CD8-positive, alpha-beta memory T cell (primary cell): ENCODE measurements at regions not wholly inside any gene's neighbourhood (a gene's known extent, or its start where the extent isn't known, plus 50 kb on each side); places are given as distances from the start of the nearest gene placed in this dataset.

Experiments used
- CTCF ChIA-PET: fragments of 350-600 bp; sonication (Branson Sonifier 250); formaldehyde crosslinking; loops from one replicate; lab custom pipeline; 2021; ENCODE audit warnings: antibody characterized with exemption; lab: Charles Lee
- POLR2A ChIA-PET: fragments of 350-600 bp; sonication (Branson Sonifier 250); formaldehyde crosslinking; loops from one replicate; lab custom pipeline; 2021; ENCODE audit warnings: antibody characterized with exemption; lab: Charles Lee
- DNase-seq, 5 donors: peaks; one replicate each; pipeline versions ENCODE4 v3.0.0 to v3.0.0-alpha.2; 2020 to 2022; ENCODE audit warnings: mixed read lengths in 1 of 5
- H3K27ac ChIP-seq: one replicate; pipeline ENCODE4 v1.7.0; 2013; ENCODE audit warnings: low read depth, mild to moderate bottlenecking, low read length, moderate library complexity
- H3K27me3 ChIP-seq: 2 replicates; pipeline ENCODE4 v1.7.0; 2013; ENCODE audit warnings: low read length, mild to moderate bottlenecking; ENCODE audit not compliant: insufficient read depth, poor library complexity, severe bottlenecking
- H3K36me3 ChIP-seq: 2 replicates; pipeline ENCODE4 v1.7.0; 2013; ENCODE audit warnings: mild to moderate bottlenecking, low read length, moderate library complexity; ENCODE audit not compliant: insufficient read depth
- H3K4me1 ChIP-seq: 2 replicates; pipeline ENCODE4 v1.7.0; 2013; ENCODE audit warnings: mild to moderate bottlenecking, low read length, moderate library complexity; ENCODE audit not compliant: insufficient read depth
- H3K4me3 ChIP-seq: 2 replicates; pipeline ENCODE4 v1.7.0; 2013; ENCODE audit warnings: mild to moderate bottlenecking, low read length
- H3K9me3 ChIP-seq: 2 replicates; pipeline ENCODE4 v1.7.0; 2013; ENCODE audit warnings: mild to moderate bottlenecking, low read length
- H3K27ac Mint-ChIP-seq, 8 donors: one replicate each; pipeline ENCODE4 v1.8.0; 2020 to 2021; ENCODE audit warnings: mixed read lengths in 8 of 8, mild to moderate bottlenecking in 6 of 8, inconsistent platforms in 3 of 8, moderate library complexity in 3 of 8
- H3K27me3 Mint-ChIP-seq, 2 donors: one replicate each; pipeline ENCODE4 v1.8.0; 2020 to 2021; ENCODE audit warnings: mixed read lengths in 2 of 2, mild to moderate bottlenecking in 1 of 2, moderate library complexity in 1 of 2
- H3K36me3 Mint-ChIP-seq, 3 donors: one replicate each; pipeline ENCODE4 v1.8.0; 2020 to 2021; ENCODE audit warnings: mixed read lengths in 3 of 3, inconsistent platforms in 1 of 3, mild to moderate bottlenecking in 1 of 3
- H3K4me1 Mint-ChIP-seq, 3 donors: one replicate each; pipeline ENCODE4 v1.8.0; 2020 to 2021; ENCODE audit warnings: mixed read lengths in 3 of 3, inconsistent platforms in 1 of 3, mild to moderate bottlenecking in 1 of 3
- H3K4me3 Mint-ChIP-seq, 7 donors: one replicate each; pipeline ENCODE4 v1.8.0; 2020 to 2021; ENCODE audit warnings: mixed read lengths in 7 of 7, mild to moderate bottlenecking in 6 of 7, moderate library complexity in 4 of 7, inconsistent platforms in 2 of 7
- H3K9me3 Mint-ChIP-seq, 5 donors: one replicate each; pipeline ENCODE4 v1.8.0; 2020 to 2022; ENCODE audit warnings: mixed read lengths in 5 of 5, mild to moderate bottlenecking in 3 of 5, moderate library complexity in 2 of 5, inconsistent platforms in 1 of 5

DNA sequence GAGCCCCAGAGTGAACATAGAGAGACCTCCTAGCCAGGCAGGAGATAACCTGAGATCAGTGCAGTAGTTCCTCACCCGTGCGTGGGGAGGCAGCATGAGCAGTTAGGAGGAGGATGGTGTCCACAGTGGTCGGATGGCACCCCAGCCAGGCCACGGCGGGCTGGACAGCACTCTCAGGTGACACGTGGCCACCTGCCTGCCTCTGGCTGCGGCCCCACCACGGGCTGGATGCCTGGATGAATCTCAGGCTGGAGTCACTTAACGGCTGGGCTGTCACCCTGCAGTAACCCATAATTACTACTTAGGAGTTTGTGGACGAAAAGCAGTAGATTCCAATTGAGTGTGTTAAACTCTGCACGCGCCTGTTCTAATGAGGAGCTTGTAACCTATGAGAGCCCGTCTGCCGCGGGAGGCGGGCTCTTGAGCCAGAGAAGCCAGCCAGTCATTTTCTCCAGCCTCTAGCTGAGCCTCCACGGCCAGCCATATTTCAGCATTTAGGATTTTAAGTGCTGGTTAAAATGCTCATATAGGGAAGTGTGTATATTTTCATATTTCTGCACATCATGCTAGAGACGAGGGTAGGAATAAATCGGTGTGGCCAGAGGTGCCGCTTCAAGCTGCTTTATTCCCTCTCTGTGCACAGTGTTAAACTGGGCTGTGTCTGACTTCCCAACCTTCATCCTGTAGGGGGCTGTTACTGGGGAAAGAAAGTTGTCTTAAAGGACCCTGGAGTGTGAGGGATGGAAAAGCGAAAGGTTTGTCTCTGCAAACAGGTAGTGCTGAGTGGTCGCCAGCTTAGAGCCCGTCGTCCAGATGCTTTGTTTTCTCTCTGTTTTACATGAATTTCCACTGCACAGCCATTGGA, 144.0 kb downstream of the GLI2 start:
- Histone ChIP-seq H3K4me1 (no peaks in the 10 kb centered on the region), H3K27me3 (no peaks in the 10 kb centered on the region), H3K9me3 (no peaks in the 10 kb centered on the region), H3K36me3 (no peaks in the 10 kb centered on the region), H3K4me3 (no peak overlapping the region), H3K27ac (no peak overlapping the region)
- H3K36me3 Mint-ChIP-seq = no peaks in the 10 kb centered on the region
- no peak for DNase-seq
- H3K4me1 Mint-ChIP-seq = no peaks in the 10 kb centered on the region
- H3K27me3 Mint-ChIP-seq = peaks cover 0 to 5% of the 10 kb centered on the region in 2 donors
- no peak overlapping the region for H3K4me3 Mint-ChIP-seq
- ChIA-PET CTCF (interaction anchor here (1.8 kb wide), 1 partner anchor 9 kb away, joined by 4 read pairs; no protein-coding TSS in a partner anchor), POLR2A (no interaction called here)
- no peaks in the 10 kb centered on the region for H3K9me3 Mint-ChIP-seq
- H3K27ac Mint-ChIP-seq = no peak overlapping the region

DNA sequence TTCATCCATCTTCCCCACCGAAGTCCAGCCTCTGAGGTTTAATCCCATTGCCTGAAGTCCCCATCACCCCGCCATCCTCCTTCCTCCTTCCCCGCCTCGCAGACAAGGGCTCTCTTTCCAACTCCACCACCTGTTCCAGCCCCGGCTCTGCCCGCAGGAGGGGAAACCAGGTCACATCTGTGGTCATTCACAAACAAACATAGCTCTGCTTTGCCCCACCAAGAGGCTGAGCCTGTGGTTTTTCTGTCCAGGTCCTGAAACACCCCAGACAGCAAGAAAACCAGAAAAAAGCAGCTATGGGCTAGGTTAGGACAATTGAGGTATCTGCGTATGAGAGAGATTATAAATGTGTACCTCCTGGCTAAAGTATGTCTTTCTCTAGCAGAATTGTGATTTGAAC, 144.7 kb downstream of the GLI2 start:
- Mint-ChIP-seq H3K27ac (no peak overlapping the region), H3K27me3 (peaks cover 3 to 9% of the 10 kb centered on the region in 2 donors), H3K4me1 (no peaks in the 10 kb centered on the region), H3K9me3 (no peaks in the 10 kb centered on the region), H3K4me3 (no peak overlapping the region), H3K36me3 (no peaks in the 10 kb centered on the region)
- Histone ChIP-seq H3K27ac (no peak overlapping the region), H3K9me3 (no peaks in the 10 kb centered on the region), H3K27me3 (no peaks in the 10 kb centered on the region), H3K4me1 (no peaks in the 10 kb centered on the region), H3K36me3 (no peaks in the 10 kb centered on the region), H3K4me3 (no peak overlapping the region)
- CTCF ChIA-PET = interaction anchor here (1.8 kb wide), 1 partner anchor 10 kb away, joined by 4 read pairs; no protein-coding TSS in a partner anchor
- POLR2A ChIA-PET = no interaction called here
- no peak for DNase-seq

DNA sequence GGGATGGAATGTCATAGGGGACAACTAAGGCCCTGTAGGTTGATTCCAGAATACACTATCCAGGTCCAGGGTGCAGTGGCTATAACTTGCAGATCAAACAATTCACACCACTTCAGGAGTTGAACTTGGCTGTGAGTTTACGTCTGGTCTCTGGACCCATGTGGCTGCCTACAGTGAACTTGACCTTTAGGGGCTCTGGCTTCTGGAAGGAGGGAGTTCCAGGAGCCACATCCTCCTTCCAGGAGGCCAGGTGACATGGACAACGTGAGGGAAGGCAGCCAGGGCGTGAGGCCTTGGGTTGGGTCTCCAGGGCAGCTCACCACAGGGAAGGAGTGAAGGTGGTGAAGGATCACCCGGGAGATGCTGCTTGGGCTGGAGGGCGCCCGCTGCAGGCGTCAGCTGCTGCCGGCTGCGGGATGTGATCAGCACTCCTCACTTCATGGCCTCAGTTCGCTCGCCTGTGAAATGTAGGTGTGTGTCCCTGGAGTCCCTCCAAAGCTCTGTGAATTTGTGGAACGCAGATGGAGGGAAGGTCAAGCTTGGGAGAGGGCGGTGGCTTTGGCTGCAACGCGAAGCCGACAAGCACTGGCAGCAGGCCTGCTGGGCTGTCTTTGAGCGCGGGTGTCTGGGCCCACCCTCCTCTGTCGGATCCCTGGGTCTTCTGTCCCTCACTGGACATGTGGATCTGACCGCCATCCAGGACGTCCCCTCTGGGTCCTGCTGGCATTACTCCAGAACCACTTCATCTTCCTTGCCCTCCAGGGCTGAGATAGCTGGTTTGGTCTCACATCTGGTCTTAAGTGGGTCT, 146.5 kb downstream of the GLI2 start:
- Mint-ChIP-seq H3K27me3 (peaks cover 3 to 9% of the 10 kb centered on the region in 2 donors), H3K9me3 (no peaks in the 10 kb centered on the region), H3K36me3 (no peaks in the 10 kb centered on the region), H3K4me1 (no peaks in the 10 kb centered on the region), H3K4me3 (no peak overlapping the region), H3K27ac (no peak overlapping the region)
- Histone ChIP-seq H3K36me3 (no peaks in the 10 kb centered on the region), H3K27me3 (no peaks in the 10 kb centered on the region), H3K4me3 (no peak overlapping the region), H3K4me1 (no peaks in the 10 kb centered on the region), H3K27ac (no peak overlapping the region), H3K9me3 (no peaks in the 10 kb centered on the region)
- CTCF ChIA-PET = no interaction called here
- POLR2A ChIA-PET = no interaction called here
- DNase-seq = peak in 1 of 5 donors; percentile 29

DNA sequence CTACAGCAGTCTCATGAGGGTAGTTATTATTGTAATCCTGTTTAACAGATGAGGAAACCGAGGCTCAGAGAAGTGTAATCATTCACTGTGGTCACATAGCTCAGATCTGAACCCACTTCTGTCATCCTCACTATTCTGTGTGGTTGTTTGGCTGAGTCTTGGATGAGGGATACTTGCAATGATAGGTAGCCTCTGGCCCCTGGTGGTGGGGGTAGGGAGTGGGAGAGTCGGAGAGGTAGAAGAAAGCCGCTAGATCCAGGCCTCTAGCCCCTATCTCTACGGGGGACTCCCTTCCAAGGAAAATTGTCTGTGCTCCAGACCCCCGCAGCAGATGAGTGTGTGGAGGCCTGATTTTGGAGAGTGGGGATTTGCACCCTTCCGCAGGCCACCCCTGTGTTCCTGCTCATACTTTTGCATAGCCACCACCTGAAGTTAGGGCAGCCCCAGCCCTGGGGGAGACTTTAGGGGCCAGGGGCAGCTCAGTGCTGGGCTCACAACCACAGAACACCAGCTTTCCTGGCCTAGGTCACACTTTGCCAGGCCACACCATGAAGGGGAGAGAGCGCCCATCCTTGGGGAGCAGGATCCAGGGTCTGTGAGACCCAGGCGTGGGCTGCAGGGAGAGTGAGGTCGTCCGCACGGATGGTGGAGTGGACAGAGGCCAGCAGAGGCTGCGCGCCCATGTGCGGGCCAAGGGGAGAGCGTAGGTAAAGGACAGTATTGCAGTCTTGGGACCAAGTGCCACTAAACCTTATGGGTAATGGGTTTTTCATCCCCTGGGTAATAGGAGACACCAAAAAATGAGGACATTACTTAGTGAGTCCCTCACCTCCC, 148.2 kb downstream of the GLI2 start:
- H3K36me3 Mint-ChIP-seq = no peaks in the 10 kb centered on the region
- CTCF ChIA-PET = no interaction called here
- no peaks in the 10 kb centered on the region for H3K4me1 ChIP-seq
- no peaks in the 10 kb centered on the region for H3K36me3 ChIP-seq
- no peaks in the 10 kb centered on the region for H3K4me1 Mint-ChIP-seq
- no peaks in the 10 kb centered on the region for H3K9me3 Mint-ChIP-seq
- no peak overlapping the region for H3K27ac Mint-ChIP-seq
- H3K4me3 Mint-ChIP-seq = peak overlapping the region in 1 of 7 donors; percentile 75
- POLR2A ChIA-PET = no interaction called here
- peaks cover 3 to 9% of the 10 kb centered on the region in 2 donors for H3K27me3 Mint-ChIP-seq
- DNase-seq = peak in 1 of 5 donors; percentile 42
- no peak overlapping the region for H3K27ac ChIP-seq
- H3K9me3 ChIP-seq = no peaks in the 10 kb centered on the region
- H3K4me3 ChIP-seq = no peak overlapping the region
- no peaks in the 10 kb centered on the region for H3K27me3 ChIP-seq

DNA sequence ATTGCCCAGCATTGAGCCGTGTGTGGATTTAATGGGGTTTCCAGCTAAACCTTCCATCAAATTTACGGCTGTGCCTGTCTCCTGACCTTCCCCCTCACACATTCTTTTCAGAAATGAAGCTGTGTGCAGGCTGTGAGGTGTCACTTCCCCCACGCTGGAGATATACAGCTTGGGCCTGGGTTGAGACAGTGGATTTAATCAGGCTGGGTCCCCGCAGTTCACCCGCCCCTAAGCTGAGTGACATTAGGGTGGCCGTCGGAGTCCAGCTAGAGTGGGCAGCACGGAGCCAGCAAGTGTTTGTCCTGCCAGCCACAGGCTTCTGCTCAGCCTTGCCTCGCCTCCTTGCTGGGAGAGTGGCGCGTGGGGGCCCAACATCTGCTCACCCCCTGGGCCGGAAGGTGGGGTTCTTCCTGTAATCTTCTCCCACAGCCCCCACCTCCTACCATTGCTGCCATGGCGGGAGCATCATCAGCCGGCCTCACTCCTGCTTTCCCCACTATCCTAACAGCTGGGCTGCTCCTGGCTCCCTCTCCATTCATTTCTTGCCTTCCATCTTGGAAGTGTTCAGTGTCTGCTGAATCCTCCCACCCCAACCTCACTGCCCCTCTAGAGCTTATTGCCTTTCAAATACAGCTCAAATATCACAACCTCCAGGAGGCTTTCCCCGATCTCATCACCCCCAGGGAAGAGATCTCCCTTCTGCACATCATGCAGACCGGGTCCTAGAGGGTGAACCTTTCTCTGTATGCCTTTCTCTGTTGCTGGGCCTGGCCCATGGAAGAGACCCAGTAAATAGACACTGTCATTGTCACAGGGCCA, 149.0 kb downstream of the GLI2 start:
- DNase-seq = peak in 1 of 5 donors; percentile 37
- H3K27me3 ChIP-seq = no peaks in the 10 kb centered on the region
- Mint-ChIP-seq H3K4me1 (no peaks in the 10 kb centered on the region), H3K9me3 (no peaks in the 10 kb centered on the region), H3K27ac (no peak overlapping the region), H3K27me3 (peaks cover 3 to 9% of the 10 kb centered on the region in 2 donors), H3K4me3 (no peak overlapping the region), H3K36me3 (no peaks in the 10 kb centered on the region)
- no peaks in the 10 kb centered on the region for H3K36me3 ChIP-seq
- ChIA-PET CTCF (no interaction called here), POLR2A (no interaction called here)
- H3K4me1 ChIP-seq = no peaks in the 10 kb centered on the region
- no peak overlapping the region for H3K4me3 ChIP-seq
- H3K9me3 ChIP-seq = no peaks in the 10 kb centered on the region
- H3K27ac ChIP-seq = no peak overlapping the region

DNA sequence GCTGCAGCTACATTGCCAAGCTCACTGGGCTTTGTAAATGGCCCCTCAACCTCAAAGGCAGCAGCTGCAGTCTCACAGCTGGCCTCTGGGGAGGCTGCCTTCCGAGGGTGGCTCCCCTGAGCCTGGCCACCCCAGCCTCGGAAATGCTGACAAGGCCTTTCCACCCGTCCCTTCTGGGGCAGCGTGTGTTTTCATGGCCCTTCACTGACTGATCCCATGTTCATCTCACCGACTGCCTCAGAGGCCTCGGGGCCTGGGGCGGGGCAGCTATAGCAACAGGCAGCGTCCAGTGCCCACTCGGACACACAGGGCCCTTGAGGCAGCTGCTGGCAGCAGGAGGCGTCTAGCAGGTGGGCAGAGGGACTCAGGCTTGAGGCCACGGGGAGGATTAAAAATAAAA, 149.7 kb downstream of the GLI2 start:
- Histone ChIP-seq H3K9me3 (no peaks in the 10 kb centered on the region), H3K27me3 (no peaks in the 10 kb centered on the region), H3K4me1 (no peaks in the 10 kb centered on the region), H3K27ac (no peak overlapping the region), H3K36me3 (no peaks in the 10 kb centered on the region), H3K4me3 (no peak overlapping the region)
- DNase-seq = peak in 1 of 5 donors; percentile 36
- H3K9me3 Mint-ChIP-seq = no peaks in the 10 kb centered on the region
- H3K4me3 Mint-ChIP-seq = no peak overlapping the region
- peaks cover 3 to 9% of the 10 kb centered on the region in 2 donors for H3K27me3 Mint-ChIP-seq
- peak overlapping the region in 1 of 8 donors; percentile 71 for H3K27ac Mint-ChIP-seq
- no peaks in the 10 kb centered on the region for H3K36me3 Mint-ChIP-seq
- ChIA-PET POLR2A (no interaction called here), CTCF (no interaction called here)
- H3K4me1 Mint-ChIP-seq = no peaks in the 10 kb centered on the region

DNA sequence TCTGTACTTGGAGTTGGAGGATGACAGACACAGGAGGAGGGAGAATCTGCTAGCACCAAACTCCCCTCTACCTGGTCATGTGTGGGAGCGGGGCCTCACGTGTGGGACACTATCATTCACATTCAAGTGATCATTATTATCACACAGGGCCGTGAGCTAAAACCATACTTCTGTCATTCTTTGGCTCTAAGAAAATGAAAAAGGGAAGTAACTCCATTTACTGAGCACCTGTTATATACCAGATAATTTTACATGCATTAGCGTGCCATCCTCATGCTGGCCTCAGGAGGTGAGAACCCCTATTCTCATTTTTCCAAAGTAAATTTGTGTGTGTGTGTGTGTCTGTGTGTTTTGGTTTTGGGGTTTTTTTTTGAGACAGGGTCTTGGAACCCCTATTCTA, 150.1 kb downstream of the GLI2 start:
- Histone ChIP-seq H3K4me1 (no peaks in the 10 kb centered on the region), H3K27me3 (no peaks in the 10 kb centered on the region), H3K4me3 (no peak overlapping the region), H3K36me3 (no peaks in the 10 kb centered on the region), H3K27ac (no peak overlapping the region), H3K9me3 (no peaks in the 10 kb centered on the region)
- POLR2A ChIA-PET = no interaction called here
- CTCF ChIA-PET = no interaction called here
- no peak for DNase-seq
- peaks cover 3 to 9% of the 10 kb centered on the region in 2 donors for H3K27me3 Mint-ChIP-seq
- no peak overlapping the region for H3K27ac Mint-ChIP-seq
- no peaks in the 10 kb centered on the region for H3K4me1 Mint-ChIP-seq
- H3K36me3 Mint-ChIP-seq = no peaks in the 10 kb centered on the region
- no peaks in the 10 kb centered on the region for H3K9me3 Mint-ChIP-seq
- H3K4me3 Mint-ChIP-seq = no peak overlapping the region
